HepG2 (cell line): ENCODE measurements at regions not wholly inside any gene's neighbourhood (a gene's known extent, or its start where the extent isn't known, plus 50 kb on each side); places are given as distances from the start of the nearest gene placed in this dataset.

ENCODE experiments used
- CBX2 ChIP-seq, 2 experiments: fragments of 200-600 bp in 1 of 2; sonication (generic); formaldehyde crosslinking in 1 of 2; IDR thresholded peaks; 2 replicates each; pipeline versions ENCODE4 v1.7.0 to v1.8.1; 2018 to 2022; ENCODE audit warnings: low read depth in 2 of 2, low read length in 1 of 2, mild to moderate bottlenecking in 1 of 2, missing genetic modification reagents in 1 of 2
- FOXJ3 ChIP-seq: sonication (generic); formaldehyde crosslinking; IDR thresholded peaks from 2 replicates; pipeline ENCODE4 v1.4.0; 2020; ENCODE audit warnings: missing genetic modification reagents, mild to moderate bottlenecking, borderline replicate concordance
- GATAD2A ChIP-seq: IDR thresholded peaks from 2 replicates; pipeline ENCODE4 v1.6.1; 2016
- GLI4 ChIP-seq: sonication (generic); formaldehyde crosslinking; IDR thresholded peaks from 2 replicates; pipeline ENCODE4 v1.5.1; 2020; ENCODE audit warnings: missing genetic modification reagents, mild to moderate bottlenecking, moderate library complexity, borderline replicate concordance
- HMG20A ChIP-seq: IDR thresholded peaks from 2 replicates; pipeline ENCODE4 v1.6.1; 2016; ENCODE audit warnings: borderline replicate concordance
- KDM5B ChIP-seq: sonication (generic); formaldehyde crosslinking; IDR thresholded peaks from 2 replicates; pipeline ENCODE4 v1.4.0; 2020; ENCODE audit warnings: missing genetic modification reagents, mild to moderate bottlenecking, borderline replicate concordance
- MLX ChIP-seq: IDR thresholded peaks from 2 replicates; pipeline ENCODE4 v1.6.1; 2016
- NFIC ChIP-seq: IDR thresholded peaks from 2 replicates; pipeline ENCODE4 v1.6.1; 2012; ENCODE audit warnings: mild to moderate bottlenecking, low read length, inconsistent platforms
- PLRG1 ChIP-seq: fragments of 450-650 bp; conservative IDR thresholded peaks from 2 replicates; pipeline ENCODE4 v1.6.1; 2016
- RBM39 ChIP-seq: fragments of 200-400 bp; formaldehyde crosslinking; IDR thresholded peaks from one replicate; pipeline ENCODE4 v1.6.1; 2018; ENCODE audit warnings: antibody characterized with exemption, mild to moderate bottlenecking, low read depth, low read length; ENCODE audit not compliant: poor library complexity, severe bottlenecking
- ZBTB33 ChIP-seq: sonication (generic); formaldehyde crosslinking; IDR thresholded peaks from 2 replicates; pipeline ENCODE4 v1.4.0; 2020; ENCODE audit warnings: missing genetic modification reagents
- ZNF770 ChIP-seq: sonication (generic); formaldehyde crosslinking; IDR thresholded peaks from 2 replicates; pipeline ENCODE4 v1.5.0; 2020; ENCODE audit warnings: mild to moderate bottlenecking, missing genetic modification reagents

- TF ChIP-seq GATAD2A (CRISPR knock-in tag) (no peak), MLX (CRISPR knock-in tag) (no peak), HMG20A (no peak), CBX2 (IDR thresholded peaks at IDR 0.05; ENCODE audit: low read depth, low read length) (no peak), CBX2 (CRISPR knock-in tag; IDR thresholded peaks at IDR 0.05; ENCODE audit: low read depth) (no peak), FOXJ3 (CRISPR knock-in tag) (no peak), KDM5B (no peak), GLI4 (no peak), ZBTB33 (CRISPR knock-in tag) (no peak), NFIC (no peak), PLRG1 (no peak), RBM39 (no peak), ZNF770 (CRISPR knock-in tag) (no peak)
Measured at GRCh38 chr15:31160297-31160696, 58.8 kb upstream of the TRPM1 start.
